ENCODE measurements at regions not wholly inside any gene's neighbourhood (a gene's known extent, or its start where the extent isn't known, plus 50 kb on each side); places are given as distances from the start of the nearest gene placed in this dataset.
"Not testable (repeated sequence)": the region's sequence is repeated elsewhere in the genome, so short reads cannot be mapped to it uniquely, and the experiment has no call there.

DNA sequence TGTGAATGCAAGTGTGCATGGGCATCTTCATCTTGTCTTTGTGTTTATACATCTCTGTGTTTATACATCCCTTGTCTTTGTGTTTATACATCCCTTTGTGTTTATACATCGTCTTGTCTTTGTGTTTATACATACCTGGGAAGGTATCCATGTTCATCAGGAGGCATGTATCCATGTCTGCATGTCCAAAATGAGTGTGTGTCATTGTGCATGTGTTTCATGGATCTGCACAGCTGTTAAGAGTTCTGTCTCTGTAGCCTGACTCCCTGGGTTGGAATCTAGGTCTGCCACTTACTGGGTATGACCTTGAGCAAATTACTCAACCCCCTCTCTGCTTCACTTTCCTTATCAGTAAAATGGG, 50.1 kb upstream of the SIRPA start:
- no peak for DNase-seq (ENCODE audit: low read depth)

DNA sequence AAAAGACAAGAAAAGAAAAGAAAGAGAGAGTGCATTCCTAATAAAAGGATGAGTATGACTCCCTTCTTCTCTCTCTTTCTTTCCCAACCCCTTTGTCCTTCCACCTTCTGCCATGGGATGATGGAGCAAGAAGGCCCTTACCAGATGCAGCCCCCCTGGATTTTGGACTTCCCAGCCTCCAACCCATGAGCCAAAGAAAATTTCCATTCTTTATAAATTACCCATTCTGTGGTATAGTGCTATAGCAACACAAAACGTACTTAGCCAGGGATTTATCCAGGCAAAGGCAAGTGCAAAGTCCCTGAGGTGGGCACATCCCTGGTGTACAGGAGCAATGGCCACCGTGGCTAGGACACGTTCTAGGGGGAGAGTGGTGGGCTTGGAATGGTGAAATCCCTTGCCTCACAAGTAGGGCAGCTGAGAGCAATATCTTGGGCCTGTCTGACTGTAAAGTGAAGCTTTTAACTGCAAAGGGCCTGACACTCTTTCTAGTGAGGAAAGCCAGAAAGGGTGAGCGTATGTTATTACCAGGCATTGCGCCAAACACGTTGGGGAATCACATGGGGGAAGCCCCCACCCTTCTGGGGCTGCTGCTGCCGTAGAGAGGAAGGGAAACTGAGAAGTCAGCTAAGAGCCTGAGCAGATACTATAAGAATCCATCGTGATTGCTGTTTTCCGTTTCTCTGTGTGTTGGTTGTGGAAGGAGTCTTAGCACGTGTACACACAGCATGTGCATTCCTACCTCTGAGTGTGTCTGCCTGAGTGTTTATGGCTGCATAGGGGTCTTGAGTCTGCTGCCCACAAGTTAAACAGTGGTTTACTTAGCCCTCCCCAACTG, 50.7 kb upstream of the SIRPA start:
- peak; percentile 21 for DNase-seq (ENCODE audit: low read depth)

DNA sequence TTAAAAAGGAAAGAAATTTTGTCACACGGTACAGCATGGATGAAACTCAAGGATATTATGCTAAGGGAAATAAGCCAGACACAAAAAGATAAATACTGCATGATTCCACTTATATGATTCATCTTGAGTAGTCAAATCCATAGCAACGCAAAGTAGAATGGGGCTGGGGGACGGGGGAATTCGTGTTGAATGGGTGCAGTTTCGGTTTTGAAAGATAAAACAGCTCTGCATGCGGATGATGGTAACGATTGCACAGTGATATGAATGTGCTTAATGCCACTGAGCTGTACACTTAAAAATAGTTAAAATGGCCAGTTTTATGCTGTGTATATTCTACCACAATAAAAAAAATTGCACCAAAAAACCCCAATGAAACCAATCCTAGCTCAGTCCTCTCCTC, 52.9 kb upstream of the SIRPA start:
- DNase-seq (ENCODE audit: low read depth): peak; percentile 14

DNA sequence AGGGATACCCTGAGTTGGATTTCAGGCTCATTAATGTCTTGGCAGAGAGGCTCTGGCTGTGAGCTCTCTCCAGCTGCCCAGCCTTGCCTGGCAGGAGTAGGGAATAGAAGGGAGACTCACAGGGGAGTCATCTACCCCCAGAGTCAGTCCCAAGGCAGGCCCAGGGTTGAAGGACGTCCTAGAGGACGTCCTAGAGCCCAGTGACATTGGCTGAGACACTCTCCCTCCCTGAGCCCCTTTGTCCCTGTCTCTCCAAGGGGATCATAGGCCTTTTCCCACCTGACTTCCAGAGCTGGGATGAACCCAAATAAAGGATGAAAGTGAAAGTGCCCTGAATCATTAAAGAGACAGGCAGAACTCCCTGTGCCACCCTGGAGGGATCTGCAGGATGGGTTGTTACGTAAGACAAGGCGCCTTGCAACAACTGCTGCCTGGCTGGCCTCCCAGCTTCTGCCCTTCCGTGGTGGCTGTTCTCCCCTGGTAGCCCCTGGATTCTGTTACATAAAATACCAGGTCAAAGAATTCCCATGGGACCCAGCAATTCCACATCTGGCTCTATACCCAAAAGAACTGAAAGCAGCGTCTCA, 53.6 kb upstream of the SIRPA start:
- peak; percentile 30 for DNase-seq (ENCODE audit: low read depth)

DNA sequence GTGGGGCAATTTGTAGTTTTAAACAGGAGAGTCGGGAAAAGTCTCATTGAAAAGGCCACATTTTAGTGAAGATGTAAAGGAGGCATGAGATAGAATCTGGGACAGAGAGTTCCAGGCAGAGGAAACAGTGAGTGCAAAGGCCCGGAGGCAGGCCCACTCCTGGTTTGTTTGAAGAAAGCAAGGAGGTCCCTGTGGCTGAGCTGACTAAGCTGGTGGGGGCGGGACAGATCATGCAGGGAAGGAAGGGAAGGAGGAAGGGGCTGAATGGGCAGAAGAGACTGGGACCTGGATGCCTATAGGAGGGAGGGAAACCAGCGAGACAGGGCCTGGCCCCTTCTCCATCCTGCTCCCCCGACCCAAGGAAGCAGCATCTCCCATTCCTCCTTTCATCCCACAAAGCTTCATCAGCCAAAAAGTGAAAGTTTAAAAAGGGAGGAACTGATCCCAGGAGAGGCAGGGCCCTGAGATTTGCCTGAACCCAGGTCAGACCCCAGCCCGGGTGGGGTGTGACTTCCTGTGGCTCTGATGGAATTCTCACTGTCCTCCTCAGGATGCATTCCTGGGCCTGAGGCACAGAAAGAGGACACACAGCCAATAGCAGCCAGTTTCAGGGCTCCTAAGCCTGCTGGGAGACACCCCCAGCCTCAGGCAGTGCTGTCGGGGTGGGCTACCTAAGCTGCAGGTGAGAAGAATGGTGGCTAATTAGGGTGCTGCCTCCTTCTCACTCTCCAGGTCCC, 54.2 kb upstream of the SIRPA start:
- DNase-seq (ENCODE audit: low read depth): peak; percentile 45

DNA sequence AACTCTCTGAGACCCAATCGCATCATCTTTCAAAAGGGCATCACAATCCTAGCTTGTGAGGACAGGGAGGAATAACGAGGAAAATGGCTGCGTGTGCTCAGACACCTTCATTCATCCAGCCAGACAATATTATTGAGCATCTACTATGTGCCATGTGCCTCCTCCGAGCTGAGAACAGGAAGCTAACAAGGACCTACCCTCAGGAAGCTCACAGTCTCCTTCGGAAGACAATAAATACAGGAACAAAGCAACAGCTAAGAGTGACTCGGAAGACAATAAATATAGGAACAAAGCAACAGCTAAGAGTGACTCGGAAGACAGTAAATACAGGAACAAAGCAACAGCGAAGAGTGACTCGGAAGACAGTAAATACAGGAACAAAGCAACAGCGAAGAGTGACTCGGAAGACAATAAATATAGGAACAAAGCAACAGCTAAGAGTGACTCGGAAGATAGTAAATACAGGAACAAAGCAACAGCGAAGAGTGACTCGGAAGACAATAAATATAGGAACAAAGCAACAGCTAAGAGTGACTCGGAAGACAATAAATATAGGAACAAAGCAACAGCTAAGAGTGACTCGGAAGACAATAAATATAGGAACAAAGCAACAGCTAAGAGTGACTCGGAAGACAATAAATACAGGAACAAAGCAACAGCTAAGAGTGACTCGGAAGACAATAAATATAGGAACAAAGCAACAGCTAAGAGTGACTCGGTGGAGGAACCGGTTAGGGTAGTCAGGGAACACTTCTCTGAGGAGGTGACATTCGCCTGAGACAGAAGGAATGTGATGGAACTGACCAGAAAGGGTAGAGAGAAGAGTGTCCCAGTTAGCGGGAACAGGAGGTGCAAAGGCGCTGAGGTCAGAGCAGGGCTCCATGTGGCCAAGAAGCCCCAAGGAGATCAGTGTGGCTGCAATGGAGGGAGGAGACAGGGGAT, 55.6 kb upstream of the SIRPA start:
- DNase-seq (ENCODE audit: low read depth): not testable (repeated sequence)

DNA sequence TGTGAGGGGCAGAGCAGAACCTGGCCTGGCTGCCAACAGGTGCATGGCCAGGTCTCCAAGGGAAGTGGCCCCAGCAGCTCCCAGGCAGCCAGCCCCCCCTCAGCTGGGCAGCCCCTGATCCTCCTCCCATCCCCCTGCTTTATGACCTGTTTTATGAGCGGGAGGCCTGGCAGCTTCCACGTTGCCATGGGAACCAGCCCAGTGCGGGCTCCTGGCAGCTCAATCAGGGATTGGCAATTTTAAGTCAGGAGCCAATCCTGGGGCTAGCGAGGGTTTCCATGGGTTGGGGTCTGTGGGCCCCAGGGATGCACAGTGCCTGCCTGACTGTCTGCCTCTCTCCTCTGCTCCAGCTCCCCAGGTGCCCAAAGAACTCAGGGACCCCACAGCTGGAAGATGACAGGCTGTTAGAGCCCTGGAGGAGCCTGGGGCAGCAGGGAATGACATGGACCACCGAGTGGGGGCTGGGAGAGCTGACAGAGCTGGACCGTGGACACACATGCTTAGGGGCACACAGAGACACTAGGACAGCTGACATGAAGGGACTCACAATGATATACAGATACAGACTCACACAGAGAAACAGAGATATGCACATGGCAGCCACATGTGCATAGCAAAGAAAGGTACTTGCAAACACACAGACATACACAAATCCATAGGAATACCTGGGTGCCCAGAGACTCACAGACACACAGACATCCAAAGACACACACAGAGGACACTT, 56.5 kb upstream of the SIRPA start:
- DNase-seq (ENCODE audit: low read depth): no peak

DNA sequence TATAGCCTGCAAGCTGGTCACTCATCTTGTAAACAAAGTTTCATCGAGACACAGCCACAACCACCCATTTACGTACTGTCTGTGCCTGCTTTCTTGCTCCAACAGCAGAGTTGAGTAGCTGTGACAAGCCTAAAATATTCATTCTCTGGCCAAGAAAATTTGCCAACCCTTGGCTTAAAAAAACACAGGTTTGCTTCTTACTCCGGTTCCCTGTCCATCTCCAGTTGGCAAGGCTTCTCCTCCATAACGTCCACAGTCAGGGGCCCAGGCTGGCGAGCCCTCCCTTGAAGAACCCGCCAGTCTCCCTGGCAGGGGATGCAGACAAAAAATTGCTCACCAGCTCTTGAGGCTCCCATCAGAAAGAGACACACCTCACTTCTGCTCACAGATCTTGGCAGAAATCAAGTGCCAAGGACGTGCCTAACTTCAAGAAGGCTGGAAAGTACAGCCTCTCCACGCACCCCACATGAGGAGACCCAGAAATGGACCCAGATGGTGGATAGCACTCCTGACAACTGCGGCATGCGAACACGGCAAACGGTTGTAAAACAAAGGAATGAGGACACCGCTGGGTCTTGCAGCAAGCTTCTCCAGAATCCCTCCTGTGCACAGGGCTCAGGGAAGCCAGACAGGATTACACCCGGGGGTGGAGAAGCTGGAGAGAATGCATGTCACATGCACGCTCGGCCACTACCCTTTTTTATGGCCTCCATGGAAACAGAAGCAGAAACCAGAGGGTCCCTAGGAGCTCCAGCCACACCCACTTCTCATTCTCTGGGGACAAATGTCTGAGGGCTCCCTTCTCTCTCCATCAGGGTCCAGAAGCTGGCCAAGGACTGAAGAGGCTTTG, 59.8 kb upstream of the SIRPA start:
- DNase-seq (ENCODE audit: low read depth): no peak

DNA sequence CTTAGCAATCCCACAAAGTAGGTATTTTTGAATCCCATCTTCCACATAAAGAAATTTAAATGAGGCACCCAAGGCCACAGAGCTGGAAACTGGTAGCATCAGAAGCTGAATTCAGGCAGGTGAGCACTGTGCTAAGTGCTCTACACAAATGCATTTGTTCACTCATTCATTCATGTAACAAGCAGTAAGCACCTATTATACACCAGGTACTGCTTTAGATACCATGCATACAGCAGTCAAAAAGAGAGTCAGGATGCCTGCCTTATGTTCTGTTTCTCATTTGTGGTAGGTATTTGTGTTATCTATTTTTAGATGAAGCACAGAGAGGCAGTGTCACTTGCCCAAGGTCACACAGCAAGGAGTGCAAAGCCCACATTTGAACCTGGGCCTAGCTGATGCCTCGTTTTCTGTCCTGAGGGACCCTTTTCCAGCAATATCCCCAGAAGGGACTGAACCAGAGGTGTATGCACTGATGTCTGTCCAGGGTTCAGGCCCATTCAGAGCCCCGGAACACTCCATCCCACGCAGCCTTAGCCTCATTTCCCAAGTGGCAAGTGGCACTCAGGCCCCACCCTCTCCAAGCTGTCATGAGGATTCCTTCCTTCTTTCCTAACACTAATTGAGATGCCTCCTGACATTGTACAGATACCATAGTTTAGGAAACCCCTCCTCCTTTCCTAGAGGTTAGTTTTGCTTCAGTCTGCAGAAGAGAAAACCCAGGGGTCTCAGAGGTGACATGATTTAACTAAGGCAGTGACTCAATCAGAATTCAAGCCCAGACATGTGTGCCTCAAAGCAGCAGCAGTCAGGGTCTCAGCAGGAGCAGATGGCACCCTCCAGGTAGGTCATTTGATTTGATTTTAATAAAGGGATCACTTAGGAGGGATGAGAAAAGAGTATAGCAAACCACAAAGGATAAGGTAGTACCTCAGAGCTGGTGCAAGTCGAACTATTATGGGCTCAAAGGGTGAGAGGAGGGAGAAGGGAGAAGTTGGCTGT, 61.2 kb upstream of the SIRPA start:
- no peak for DNase-seq (ENCODE audit: low read depth)

DNA sequence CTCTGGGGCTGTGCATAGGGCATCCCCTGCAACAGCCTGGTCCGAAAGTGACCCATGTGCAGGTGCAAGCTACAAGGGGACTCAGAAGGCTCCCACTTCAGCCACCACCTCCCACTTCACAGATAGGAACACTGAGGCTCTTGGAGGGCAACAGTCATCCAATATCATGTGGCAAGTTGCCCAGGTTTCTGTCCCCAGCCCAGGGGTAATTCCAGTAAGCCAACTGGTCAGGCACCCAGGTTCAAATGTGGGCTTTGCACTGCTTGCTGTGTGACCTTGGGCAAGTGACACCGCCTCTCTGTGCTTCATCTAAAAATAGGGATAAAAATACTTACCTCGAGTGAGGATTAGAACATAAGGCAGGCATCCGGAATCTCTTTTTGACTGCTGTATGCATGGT, 62.0 kb upstream of the SIRPA start:
- DNase-seq (ENCODE audit: low read depth): no peak

DNA sequence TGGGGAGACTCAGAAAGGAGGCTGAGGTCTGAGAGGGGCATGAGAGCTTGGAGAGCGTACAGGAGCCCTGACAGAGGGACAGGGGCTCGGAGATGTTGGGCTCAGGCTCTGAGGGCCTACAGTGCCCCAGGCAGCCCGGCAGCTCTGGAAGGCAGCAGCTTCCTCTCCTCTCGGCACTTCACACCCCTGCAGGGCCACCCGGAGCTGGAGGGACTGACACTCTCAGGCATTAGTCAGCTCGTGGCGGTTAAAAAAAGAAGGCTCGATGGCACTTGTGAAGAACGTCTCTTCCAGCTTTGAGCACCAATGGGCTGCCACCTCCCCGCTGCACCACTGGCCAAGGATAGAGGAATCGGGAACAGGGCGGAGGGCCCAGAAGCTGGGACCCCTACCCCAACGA, 62.6 kb upstream of the SIRPA start:
- peak; percentile 27 for DNase-seq (ENCODE audit: low read depth)

DNA sequence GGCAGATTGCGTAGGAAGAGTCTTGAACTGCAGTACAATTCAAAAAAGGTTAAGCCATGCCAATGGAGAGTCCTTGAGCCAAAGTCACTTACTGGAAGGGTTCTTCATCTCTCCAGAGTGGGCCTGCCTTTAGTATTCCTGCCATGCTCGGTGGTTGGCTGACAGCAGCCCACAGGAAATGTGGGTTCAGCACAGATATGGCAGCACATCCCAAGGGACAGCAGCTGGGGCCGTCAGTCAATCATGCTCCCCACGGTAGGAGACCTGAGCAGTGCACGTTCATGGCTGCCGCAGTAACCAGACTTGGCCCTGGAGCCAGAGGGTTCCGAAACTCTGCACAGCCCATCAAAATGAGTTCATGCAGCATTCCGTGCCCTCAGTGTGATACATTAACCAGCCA, 63.6 kb upstream of the SIRPA start:
- no peak for DNase-seq (ENCODE audit: low read depth)

DNA sequence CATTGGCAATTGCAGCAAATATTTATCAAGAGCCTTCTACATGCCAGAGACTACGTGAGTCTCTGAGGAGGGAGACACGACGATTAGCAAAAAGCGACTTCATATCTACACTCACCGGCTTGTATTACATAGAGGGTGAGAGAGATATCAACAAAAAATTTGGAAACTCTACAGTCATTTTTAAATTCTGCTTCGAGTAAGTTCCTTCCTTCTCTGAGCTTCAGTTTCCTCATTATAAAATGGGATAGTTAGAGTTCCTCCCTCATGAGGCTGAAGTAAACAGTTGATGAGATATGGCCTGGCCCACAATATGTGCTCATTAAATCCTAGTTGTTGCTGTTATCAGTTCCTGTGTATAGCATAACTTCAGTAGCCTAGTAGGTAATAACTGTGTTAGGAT, 64.1 kb upstream of the SIRPA start:
- no peak for DNase-seq (ENCODE audit: low read depth)

DNA sequence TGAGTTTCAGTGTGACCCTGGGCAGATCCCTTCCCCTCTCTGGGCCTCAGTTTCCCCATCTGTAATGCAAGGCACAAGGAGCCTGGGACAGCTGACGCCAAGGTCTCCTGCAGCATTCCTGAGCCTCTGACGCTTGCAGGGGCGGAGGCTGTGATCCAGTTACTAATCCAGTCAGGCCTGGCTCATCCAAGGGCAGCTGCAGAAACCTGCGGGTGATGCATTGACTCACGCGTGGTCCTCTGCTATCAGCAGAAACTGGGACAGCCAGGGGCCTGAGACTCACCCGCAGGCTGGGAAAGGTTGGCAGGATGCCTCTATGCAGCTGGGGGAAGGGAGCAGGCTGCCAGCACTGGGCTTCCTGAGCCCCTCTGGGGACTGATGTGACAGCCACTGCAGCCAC, 65.0 kb upstream of the SIRPA start:
- peak; percentile 95 for DNase-seq (ENCODE audit: low read depth)

DNA sequence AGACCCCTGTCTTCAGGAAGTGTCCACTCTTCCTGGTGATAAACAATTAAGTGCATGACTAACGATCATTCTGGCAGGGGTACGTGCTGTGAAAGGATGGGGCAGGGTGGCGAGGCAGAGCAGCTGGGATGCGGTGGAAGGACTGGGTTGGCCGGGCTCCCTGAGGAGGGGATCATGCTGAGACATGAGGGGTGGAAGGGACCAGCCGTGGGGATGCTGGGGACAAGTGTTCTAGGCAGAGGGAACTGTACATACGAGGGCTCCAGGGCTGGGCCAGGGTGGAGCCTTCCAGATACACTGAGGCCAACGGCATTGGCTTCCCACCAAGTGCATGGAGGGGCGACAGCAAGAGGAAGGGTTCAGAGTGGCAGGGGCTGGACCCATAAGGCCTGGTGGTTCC, 65.7 kb upstream of the SIRPA start:
- DNase-seq (ENCODE audit: low read depth): no peak

DNA sequence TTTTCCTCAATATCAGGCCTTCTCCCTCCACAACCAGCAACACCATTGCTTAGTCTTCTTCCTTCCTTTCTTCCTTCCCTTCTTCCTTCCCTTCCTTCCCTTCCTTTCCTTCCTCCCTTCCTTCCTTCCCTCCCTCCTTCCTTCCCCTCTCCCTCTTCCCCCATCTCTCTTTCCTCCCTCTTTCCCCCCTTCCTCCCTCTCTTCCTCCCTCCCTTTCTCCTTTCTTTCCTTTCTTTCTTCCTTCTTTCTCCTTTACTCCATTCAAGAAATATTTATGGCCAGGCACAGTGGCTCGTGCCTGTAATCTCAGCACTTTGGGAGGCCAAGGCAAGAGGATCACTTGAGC, 66.4 kb upstream of the SIRPA start:
- no peak for DNase-seq (ENCODE audit: low read depth)

DNA sequence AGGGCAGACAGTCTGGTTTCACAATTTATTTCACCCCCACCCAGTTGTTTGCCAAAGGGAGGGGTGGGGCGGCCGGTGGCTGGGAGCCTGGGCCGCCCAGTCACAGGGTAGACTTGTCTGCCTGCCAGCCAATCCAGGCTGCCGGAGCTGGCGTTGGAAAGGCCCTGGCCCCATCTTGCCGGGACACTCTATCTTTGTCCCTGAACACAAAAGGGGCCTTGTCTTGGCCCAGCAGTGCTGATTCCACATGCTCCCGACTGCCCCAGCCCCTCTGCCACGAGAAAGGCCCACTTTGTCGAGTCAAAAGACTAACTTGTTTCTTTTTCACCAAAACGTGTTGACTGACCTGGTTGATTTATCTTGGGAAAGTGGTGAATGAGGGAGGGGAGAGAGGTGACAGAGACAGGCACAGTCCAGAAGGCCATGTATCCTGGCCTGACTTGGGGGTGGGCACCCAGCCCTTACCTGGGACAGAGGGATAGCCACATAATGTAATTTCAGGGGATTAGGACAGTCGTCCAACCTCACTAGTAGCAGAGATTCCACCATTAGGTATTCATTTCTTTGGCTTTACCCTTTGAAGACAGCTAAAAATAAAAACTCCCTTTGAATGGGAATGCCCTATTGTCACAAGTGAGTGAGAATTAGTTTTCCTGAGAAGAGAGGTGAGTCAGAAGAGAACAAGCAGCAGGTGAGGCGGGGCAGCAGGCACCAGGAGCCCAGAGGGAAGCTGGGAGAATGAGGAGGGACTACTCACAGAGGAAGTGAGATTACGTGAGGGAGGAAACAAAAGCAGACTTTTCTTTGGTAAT, 67.0 kb upstream of the SIRPA start:
- DNase-seq (ENCODE audit: low read depth): peak; percentile 56

DNA sequence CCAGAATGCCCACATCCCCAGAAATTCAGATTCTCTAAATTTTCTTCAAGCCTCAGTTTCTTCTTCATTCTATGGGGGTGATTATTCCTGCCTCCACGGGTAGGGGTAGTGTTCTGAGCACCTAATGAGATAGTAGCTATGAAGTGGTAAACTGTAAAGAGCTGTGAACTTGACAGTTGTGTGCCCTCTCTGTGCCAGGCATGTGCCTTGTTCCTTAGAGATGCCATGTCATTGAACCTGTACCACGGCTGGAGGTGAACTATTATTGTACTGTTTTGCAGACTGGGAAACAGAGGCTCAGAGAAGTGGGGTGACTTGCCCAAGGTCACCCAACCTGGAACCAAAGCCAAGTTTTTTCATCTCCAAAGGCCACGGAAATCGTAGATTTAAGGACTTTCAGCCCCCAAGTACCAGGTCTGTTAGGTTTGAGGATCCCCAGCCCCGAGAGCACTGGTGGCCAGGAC, 67.7 kb upstream of the SIRPA start:
- DNase-seq (ENCODE audit: low read depth): no peak

Measured in Daoy (cell line).